OCI-LY3 (cell line): ENCODE measurements at regions not wholly inside any gene's neighbourhood (a gene's known extent, or its start where the extent isn't known, plus 50 kb on each side); places are given as distances from the start of the nearest gene placed in this dataset.

Experiments
- H2AFZ ChIP-seq: fragments of 200-600, 300-600 bp; shearing (Covaris generic); 2 replicates; pipeline ENCODE4 v1.6.0; 2014; ENCODE audit warnings: antibody characterized with exemption, low read depth, low read length
- H3K27ac ChIP-seq: fragments of 200-600, 300-600 bp; sonication (generic); 2 replicates; pipeline ENCODE4 v1.5.1; 2014; ENCODE audit warnings: mild to moderate bottlenecking, low read length, moderate library complexity, mixed read lengths
- H3K27me3 ChIP-seq: fragments of 200-600, 300-600 bp; sonication (generic); 2 replicates; pipeline ENCODE4 v1.6.1; 2014; ENCODE audit warnings: low read depth, low read length, mixed read lengths
- H3K36me3 ChIP-seq: fragments of 200-600, 300-600 bp; sonication (generic); replicated peaks from 2 replicates; pipeline ENCODE3; 2014; ENCODE audit warnings: low read depth, low read length, mixed read lengths
- H3K4me1 ChIP-seq: fragments of 300-600, 200-600 bp; sonication (generic); 2 replicates; pipeline ENCODE4 v1.6.1; 2014; ENCODE audit warnings: low read length, mixed read lengths
- H3K4me2 ChIP-seq: fragments of 200-600, 300-600 bp; sonication (generic); 2 replicates; pipeline ENCODE4 v1.6.1; 2014; ENCODE audit warnings: low read length, mixed read lengths
- H3K4me3 ChIP-seq: fragments of 300-600, 200-600 bp; sonication (generic); 2 replicates; pipeline ENCODE4 v1.5.1; 2014; ENCODE audit warnings: antibody characterized with exemption, mild to moderate bottlenecking, low read length, moderate library complexity
- H3K79me2 ChIP-seq: fragments of 300-600, 200-600 bp; shearing (Covaris generic); 2 replicates; pipeline ENCODE4 v1.6.1; 2014; ENCODE audit warnings: mild to moderate bottlenecking, low read length, mixed read lengths
- H3K9ac ChIP-seq: fragments of 300-600, 200-600 bp; shearing (Covaris generic); 2 replicates; pipeline ENCODE4 v1.6.0; 2014; ENCODE audit warnings: mild to moderate bottlenecking, low read length, moderate library complexity
- H3K9me3 ChIP-seq: fragments of 200-600, 300-600 bp; shearing (Covaris generic); 2 replicates; pipeline ENCODE4 v1.6.1; 2014; ENCODE audit warnings: low read length, mixed read lengths; ENCODE audit not compliant: insufficient read depth
- H4K20me1 ChIP-seq: fragments of 200-600, 300-600 bp; sonication (generic); 2 replicates; pipeline ENCODE4 v1.6.1; 2016; ENCODE audit warnings: low read length, mixed read lengths; ENCODE audit not compliant: insufficient read depth
- EZH2phosphoT487 ChIP-seq: fragments of 200-600 bp; shearing (Covaris generic); IDR thresholded peaks from 2 replicates; pipeline ENCODE4 v1.6.1; 2018; ENCODE audit warnings: antibody characterized with exemption, mixed run types, low read depth
- TF ChIP-seq, protein P1 (sequence below): fragments of 200-600, 300-600 bp; sonication (generic); IDR thresholded peaks from 2 replicates; pipeline ENCODE4 v1.5.1; 2014; ENCODE audit warnings: antibody characterized with exemption, low read length, low read depth

DNA sequence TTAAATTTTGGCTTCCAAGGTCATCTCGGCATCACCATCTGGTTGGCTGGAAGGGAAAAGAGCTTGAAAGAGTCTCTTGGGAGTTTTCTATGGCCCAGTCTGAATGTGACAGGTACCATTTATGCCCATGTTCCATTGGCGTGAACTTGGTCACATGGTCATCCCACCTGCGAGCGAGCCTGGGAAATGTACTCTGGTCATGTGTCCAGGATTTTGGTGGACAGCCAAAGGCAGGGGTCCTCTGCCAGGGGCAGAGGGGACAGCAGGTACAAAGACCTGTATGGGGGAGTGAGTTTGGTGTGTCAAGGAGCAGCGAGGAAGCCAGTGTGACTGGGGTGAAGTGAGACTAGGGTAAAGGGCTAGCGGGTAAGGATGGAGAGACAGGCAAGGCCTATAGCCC lies 112.6 kb downstream of the CDC5L start:
- Histone ChIP-seq H3K4me1 (no peaks in the 10 kb centered on the region), H3K27me3 (peaks cover 46% of the 10 kb centered on the region; the same call in 1 of the 2 replicates), H3K36me3 (no peaks in the 10 kb centered on the region), H3K27ac (no peak overlapping the region), H3K79me2 (no peaks in the 10 kb centered on the region), H2AFZ (no peak overlapping the region), H3K9me3 (no peaks in the 10 kb centered on the region), H3K4me2 (no peak overlapping the region), H3K9ac (no peak overlapping the region), H4K20me1 (no peaks in the 10 kb centered on the region), H3K4me3 (no peak overlapping the region)
- TF ChIP-seq, protein P1, sequence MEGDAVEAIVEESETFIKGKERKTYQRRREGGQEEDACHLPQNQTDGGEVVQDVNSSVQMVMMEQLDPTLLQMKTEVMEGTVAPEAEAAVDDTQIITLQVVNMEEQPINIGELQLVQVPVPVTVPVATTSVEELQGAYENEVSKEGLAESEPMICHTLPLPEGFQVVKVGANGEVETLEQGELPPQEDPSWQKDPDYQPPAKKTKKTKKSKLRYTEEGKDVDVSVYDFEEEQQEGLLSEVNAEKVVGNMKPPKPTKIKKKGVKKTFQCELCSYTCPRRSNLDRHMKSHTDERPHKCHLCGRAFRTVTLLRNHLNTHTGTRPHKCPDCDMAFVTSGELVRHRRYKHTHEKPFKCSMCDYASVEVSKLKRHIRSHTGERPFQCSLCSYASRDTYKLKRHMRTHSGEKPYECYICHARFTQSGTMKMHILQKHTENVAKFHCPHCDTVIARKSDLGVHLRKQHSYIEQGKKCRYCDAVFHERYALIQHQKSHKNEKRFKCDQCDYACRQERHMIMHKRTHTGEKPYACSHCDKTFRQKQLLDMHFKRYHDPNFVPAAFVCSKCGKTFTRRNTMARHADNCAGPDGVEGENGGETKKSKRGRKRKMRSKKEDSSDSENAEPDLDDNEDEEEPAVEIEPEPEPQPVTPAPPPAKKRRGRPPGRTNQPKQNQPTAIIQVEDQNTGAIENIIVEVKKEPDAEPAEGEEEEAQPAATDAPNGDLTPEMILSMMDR: no peak
- no peak for TF ChIP-seq EZH2phosphoT487

DNA sequence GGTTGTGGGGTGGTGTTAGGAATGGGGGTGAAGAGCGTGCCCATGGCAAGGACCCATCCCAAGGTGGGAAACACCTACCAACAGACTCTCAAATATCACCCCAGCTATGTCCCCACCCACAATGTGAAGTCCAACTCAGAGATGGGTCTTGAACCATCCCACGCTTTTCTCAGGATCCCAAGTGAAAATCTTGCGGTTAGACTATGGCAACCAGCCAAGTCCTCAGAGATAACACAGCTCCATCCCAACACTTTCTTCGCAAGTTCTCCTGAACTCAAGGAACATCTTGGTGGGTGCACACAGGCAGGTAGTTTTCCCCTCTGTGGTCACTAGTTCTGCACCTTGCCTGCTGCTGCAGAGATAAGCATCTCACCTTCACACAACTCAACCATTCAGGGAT lies 116.0 kb downstream of the CDC5L start:
- Histone ChIP-seq H2AFZ (no peak overlapping the region), H3K9me3 (no peaks in the 10 kb centered on the region), H3K4me2 (no peak overlapping the region), H3K27ac (no peak overlapping the region), H3K27me3 (peaks cover 44% of the 10 kb centered on the region; the same call in 1 of the 2 replicates), H4K20me1 (no peaks in the 10 kb centered on the region), H3K9ac (no peak overlapping the region), H3K4me3 (no peak overlapping the region), H3K79me2 (no peaks in the 10 kb centered on the region), H3K4me1 (no peaks in the 10 kb centered on the region), H3K36me3 (no peaks in the 10 kb centered on the region)
- no peak for TF ChIP-seq EZH2phosphoT487
- TF ChIP-seq, protein P1: no peak

DNA sequence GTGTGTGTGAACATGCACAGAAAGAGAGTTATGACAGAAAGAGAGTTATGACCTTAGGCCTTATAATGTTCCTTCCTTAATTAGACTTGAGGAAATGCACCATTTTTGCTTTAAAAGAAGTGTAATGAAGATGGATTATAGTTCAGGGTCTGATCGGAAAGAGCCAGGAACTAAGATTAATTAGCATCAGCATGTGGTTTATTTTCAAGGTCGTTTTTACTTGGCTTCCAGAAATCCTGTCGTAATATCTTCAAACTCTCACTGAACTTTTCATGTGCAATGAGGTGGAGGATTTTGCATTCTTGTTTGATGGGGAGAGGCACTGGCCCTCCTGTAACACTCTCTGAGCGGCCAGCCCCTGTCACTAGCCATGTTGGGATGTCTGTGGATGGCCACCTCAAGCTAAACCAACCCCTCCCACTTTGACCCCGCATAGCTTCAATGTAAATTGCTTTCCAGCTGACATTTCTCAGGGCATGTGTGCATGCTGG lies 116.8 kb downstream of the CDC5L start:
- Histone ChIP-seq H3K4me1 (no peaks in the 10 kb centered on the region), H2AFZ (no peak overlapping the region), H3K36me3 (no peaks in the 10 kb centered on the region), H3K4me3 (no peak overlapping the region), H4K20me1 (no peaks in the 10 kb centered on the region), H3K9ac (no peak overlapping the region), H3K9me3 (no peaks in the 10 kb centered on the region), H3K79me2 (no peaks in the 10 kb centered on the region), H3K27me3 (peaks cover 40% of the 10 kb centered on the region; the same call in 1 of the 2 replicates), H3K27ac (no peak overlapping the region), H3K4me2 (no peak overlapping the region)
- no peak for TF ChIP-seq EZH2phosphoT487

DNA sequence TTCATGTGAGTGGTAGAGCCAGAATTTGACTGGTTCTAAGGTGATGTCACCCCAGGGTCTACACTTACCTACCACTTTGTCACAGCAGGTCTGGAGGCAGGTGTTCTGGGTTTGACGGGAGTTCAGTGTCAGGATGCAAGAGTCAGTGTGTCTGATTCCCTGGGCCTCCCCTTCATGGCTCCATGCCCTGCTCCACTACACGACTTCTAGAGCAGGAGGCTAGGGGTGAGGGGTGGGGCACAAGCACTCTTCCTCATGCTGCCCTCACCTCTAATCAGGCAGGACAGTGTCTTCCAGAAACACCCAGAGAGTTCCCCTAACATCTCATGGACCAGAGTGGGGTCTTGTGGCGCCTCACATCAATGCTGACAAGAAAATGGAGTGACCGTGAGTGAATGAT lies 118.2 kb downstream of the CDC5L start:
- no peaks in the 10 kb centered on the region for H3K79me2 ChIP-seq
- TF ChIP-seq, protein P1: no peak
- TF ChIP-seq EZH2phosphoT487: no peak
- H3K4me3 ChIP-seq: no peak overlapping the region
- H3K9me3 ChIP-seq: no peaks in the 10 kb centered on the region
- no peaks in the 10 kb centered on the region for H4K20me1 ChIP-seq
- no peaks in the 10 kb centered on the region for H3K36me3 ChIP-seq
- H3K27ac ChIP-seq: no peak overlapping the region
- H3K4me2 ChIP-seq: no peak overlapping the region
- H3K4me1 ChIP-seq: no peaks in the 10 kb centered on the region
- no peak overlapping the region for H2AFZ ChIP-seq
- no peak overlapping the region for H3K9ac ChIP-seq
- peaks cover 40% of the 10 kb centered on the region; the same call in 1 of the 2 replicates for H3K27me3 ChIP-seq
